ENCODE measurements at regions not wholly inside any gene's neighbourhood (a gene's known extent, or its start where the extent isn't known, plus 50 kb on each side); places are given as distances from the start of the nearest gene placed in this dataset.

- FAIRE-seq (no peak), DNase-seq (ENCODE audit: insufficient read length) (no peak)
- TF ChIP-seq TAF1 (IDR thresholded peaks at IDR 0.05; ENCODE audit: borderline replicate concordance, low read depth, low read length) (no peak), POLR2AphosphoS5 (IDR thresholded peaks at IDR 0.05; ENCODE audit: low read depth, low read length) (no peak), POLR2A (IDR thresholded peaks at IDR 0.05; ENCODE audit: low read depth, low read length) (no peak)
Measured at GRCh38 chr6:21317642-21318041, 275.9 kb upstream of the SOX4 start.

- no peak for FAIRE-seq
- no peak for DNase-seq (ENCODE audit: insufficient read length)
- TF ChIP-seq POLR2A (IDR thresholded peaks at IDR 0.05; ENCODE audit: low read depth, low read length) (no peak), POLR2AphosphoS5 (IDR thresholded peaks at IDR 0.05; ENCODE audit: low read depth, low read length) (no peak), TAF1 (IDR thresholded peaks at IDR 0.05; ENCODE audit: borderline replicate concordance, low read depth, low read length) (no peak)
Measured at GRCh38 chr6:21321076-21321475, 272.5 kb upstream of the SOX4 start.

DNA sequence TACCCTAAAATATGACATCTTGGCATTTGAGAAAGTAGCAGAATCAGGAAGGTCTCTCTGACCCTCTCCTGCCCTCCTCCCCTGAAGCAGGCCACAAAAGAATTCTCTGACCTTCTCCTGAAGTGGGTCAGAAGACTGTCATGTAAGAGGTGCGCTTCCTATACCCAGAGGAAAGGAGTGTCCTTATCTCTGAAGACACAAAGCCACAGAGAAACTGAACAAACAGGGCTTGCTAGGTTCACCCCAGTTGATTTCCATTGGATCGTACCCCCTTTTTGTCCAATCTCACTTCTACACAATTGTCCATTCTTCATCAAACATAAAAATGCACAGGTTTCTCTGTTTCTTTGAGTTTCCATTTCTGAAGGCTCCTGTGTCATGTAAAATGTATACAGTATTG is 272.0 kb upstream of the SOX4 start:
- FAIRE-seq (no peak), DNase-seq (ENCODE audit: insufficient read length) (no peak)
- no peak for TF ChIP-seq POLR2A (IDR thresholded peaks at IDR 0.05; ENCODE audit: low read depth, low read length)
- no peak for TF ChIP-seq TAF1 (IDR thresholded peaks at IDR 0.05; ENCODE audit: borderline replicate concordance, low read depth, low read length)
- no peak for TF ChIP-seq POLR2AphosphoS5 (IDR thresholded peaks at IDR 0.05; ENCODE audit: low read depth, low read length)

GRCh38 chr6:21323577-21323976 is 270.0 kb upstream of the SOX4 start:
- DNase-seq (ENCODE audit: insufficient read length): no peak
- FAIRE-seq: no peak
- TF ChIP-seq POLR2A (IDR thresholded peaks at IDR 0.05; ENCODE audit: low read depth, low read length) (no peak), POLR2AphosphoS5 (IDR thresholded peaks at IDR 0.05; ENCODE audit: low read depth, low read length) (no peak), TAF1 (IDR thresholded peaks at IDR 0.05; ENCODE audit: borderline replicate concordance, low read depth, low read length) (no peak)

GRCh38 chr6:21325201-21325856 is 268.2 kb upstream of the SOX4 start:
- no peak for TF ChIP-seq POLR2A (IDR thresholded peaks at IDR 0.05; ENCODE audit: low read depth, low read length)
- TF ChIP-seq POLR2AphosphoS5 (IDR thresholded peaks at IDR 0.05; ENCODE audit: low read depth, low read length): no peak
- no peak for DNase-seq (ENCODE audit: insufficient read length)
- no peak for FAIRE-seq

DNA sequence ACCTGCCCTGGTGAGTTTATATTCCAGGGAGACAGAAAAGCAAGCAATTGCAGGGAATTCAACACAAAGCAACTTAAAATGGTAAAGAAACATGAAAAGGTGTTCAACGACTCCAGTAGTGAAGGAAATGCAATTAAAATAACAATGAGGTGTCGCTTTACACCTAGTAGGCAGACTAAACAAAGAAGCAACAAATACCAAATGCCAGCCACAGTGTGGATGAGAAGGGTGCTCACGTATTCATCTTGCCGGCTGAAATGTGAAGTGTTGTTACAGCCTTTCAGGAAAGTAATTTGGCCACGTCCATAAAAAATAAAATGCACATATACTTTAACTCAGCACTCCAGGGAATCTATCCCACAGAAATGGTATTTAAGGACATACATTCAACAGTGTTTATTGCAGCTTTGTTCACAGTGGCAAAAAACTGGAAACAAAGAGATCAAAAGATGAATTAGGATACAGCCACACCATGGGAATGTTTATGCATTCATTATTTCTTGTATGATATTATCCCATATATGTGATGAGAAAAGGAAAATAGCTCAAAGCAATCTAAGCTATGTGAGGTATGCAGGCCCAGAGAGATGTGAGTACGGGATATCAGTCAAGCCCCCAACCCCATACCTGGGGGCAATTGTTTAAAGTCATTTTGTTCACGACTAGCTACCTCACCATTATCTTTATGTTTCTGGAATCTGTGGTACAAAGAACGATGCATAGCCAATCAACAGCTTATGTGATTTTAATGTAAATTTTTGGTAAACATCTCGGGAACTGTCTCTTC is 266.0 kb upstream of the SOX4 start:
- DNase-seq (ENCODE audit: insufficient read length): no peak
- TF ChIP-seq POLR2AphosphoS5 (IDR thresholded peaks at IDR 0.05; ENCODE audit: low read depth, low read length) (no peak), TAF1 (IDR thresholded peaks at IDR 0.05; ENCODE audit: borderline replicate concordance, low read depth, low read length) (no peak), POLR2A (IDR thresholded peaks at IDR 0.05; ENCODE audit: low read depth, low read length) (no peak)
- FAIRE-seq: no peak

- TF ChIP-seq POLR2A (IDR thresholded peaks at IDR 0.05; ENCODE audit: low read depth, low read length) (no peak), TAF1 (IDR thresholded peaks at IDR 0.05; ENCODE audit: borderline replicate concordance, low read depth, low read length) (no peak), POLR2AphosphoS5 (IDR thresholded peaks at IDR 0.05; ENCODE audit: low read depth, low read length) (no peak)
- no peak for DNase-seq (ENCODE audit: insufficient read length)
- no peak for FAIRE-seq
Measured at GRCh38 chr6:21331235-21331634, 262.3 kb upstream of the SOX4 start.

DNA sequence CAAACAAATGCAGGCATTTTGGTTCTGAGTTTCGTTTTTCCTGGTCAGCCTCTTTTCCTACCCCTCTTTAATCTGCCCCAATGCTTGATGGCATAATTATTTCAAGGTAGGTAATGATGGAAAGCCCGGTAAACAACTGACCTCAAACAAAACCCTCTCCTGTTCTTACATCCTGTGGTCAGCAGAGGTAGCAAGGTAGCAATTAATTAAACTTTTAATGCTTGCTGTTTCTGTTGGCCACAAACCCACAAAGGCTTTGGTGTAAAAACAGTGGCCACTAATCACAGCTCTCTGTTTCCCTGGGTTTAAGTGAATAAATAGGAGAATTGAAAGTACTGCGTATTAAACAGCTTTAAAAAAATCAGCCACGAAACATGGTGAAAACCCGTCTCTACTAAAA is 261.5 kb upstream of the SOX4 start:
- FAIRE-seq: no peak
- TF ChIP-seq TAF1 (IDR thresholded peaks at IDR 0.05; ENCODE audit: borderline replicate concordance, low read depth, low read length): no peak
- TF ChIP-seq POLR2A (IDR thresholded peaks at IDR 0.05; ENCODE audit: low read depth, low read length): no peak
- no peak for TF ChIP-seq POLR2AphosphoS5 (IDR thresholded peaks at IDR 0.05; ENCODE audit: low read depth, low read length)
- DNase-seq (ENCODE audit: insufficient read length): no peak

- no peak for TF ChIP-seq POLR2AphosphoS5 (IDR thresholded peaks at IDR 0.05; ENCODE audit: low read depth, low read length)
- TF ChIP-seq POLR2A (IDR thresholded peaks at IDR 0.05; ENCODE audit: low read depth, low read length): no peak
- no peak for TF ChIP-seq TAF1 (IDR thresholded peaks at IDR 0.05; ENCODE audit: borderline replicate concordance, low read depth, low read length)
- FAIRE-seq: no peak
- DNase-seq (ENCODE audit: insufficient read length): no peak
Measured at GRCh38 chr6:21332660-21333059, 260.9 kb upstream of the SOX4 start.

GRCh38 chr6:21333715-21334114 is 259.8 kb upstream of the SOX4 start:
- TF ChIP-seq TAF1 (IDR thresholded peaks at IDR 0.05; ENCODE audit: borderline replicate concordance, low read depth, low read length) (no peak), POLR2AphosphoS5 (IDR thresholded peaks at IDR 0.05; ENCODE audit: low read depth, low read length) (no peak), POLR2A (IDR thresholded peaks at IDR 0.05; ENCODE audit: low read depth, low read length) (no peak)
- DNase-seq (ENCODE audit: insufficient read length): no peak
- FAIRE-seq: no peak

DNA sequence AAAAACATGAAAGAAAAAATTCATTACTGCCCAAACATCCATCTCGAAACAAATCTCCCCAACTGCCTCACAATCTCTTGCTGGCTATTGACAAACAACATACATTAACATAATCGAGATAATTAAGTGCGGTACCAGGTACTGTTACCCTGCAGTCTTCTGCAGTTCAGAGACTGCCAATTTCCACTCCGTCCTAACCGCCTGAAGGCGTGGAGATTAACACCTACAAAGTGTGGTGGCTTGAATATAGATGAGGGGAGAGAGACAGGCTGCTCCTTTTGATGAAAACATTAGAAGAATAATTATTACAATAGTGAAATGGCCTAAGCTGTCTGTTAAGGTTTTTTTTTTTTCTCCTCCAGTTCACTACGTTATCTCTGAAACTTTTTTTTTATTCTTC is 258.9 kb upstream of the SOX4 start:
- TF ChIP-seq POLR2AphosphoS5 (IDR thresholded peaks at IDR 0.05; ENCODE audit: low read depth, low read length): no peak
- no peak for TF ChIP-seq POLR2A (IDR thresholded peaks at IDR 0.05; ENCODE audit: low read depth, low read length)
- TF ChIP-seq TAF1 (IDR thresholded peaks at IDR 0.05; ENCODE audit: borderline replicate concordance, low read depth, low read length): no peak
- no peak for DNase-seq (ENCODE audit: insufficient read length)
- FAIRE-seq: no peak

DNA sequence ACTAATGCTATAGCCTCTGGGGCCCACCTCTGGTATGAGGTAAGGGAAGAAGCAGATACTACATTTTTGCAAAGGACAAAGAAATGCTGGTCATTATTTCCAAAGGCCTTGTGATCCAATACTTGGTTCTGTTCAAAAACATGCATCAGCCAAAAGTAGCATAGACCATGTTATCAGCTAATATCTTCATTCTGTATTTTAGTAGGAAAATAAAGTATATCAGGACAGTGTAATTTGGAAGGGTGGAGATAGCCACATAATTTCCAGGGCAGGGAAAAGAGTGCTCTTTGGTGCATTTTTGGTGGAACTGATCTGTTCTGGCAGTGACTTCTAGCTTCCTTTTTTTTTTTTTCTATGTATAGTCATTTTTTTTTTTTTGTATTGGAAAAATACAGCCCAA is 258.0 kb upstream of the SOX4 start:
- no peak for DNase-seq (ENCODE audit: insufficient read length)
- FAIRE-seq: no peak
- no peak for TF ChIP-seq TAF1 (IDR thresholded peaks at IDR 0.05; ENCODE audit: borderline replicate concordance, low read depth, low read length)
- TF ChIP-seq POLR2A (IDR thresholded peaks at IDR 0.05; ENCODE audit: low read depth, low read length): no peak
- TF ChIP-seq POLR2AphosphoS5 (IDR thresholded peaks at IDR 0.05; ENCODE audit: low read depth, low read length): no peak
